PC-3 (cell line): ENCODE measurements at regions not wholly inside any gene's neighbourhood (a gene's known extent, or its start where the extent isn't known, plus 50 kb on each side); places are given as distances from the start of the nearest gene placed in this dataset.

Experiments used
- CTCF ChIP-seq: fragments of 300-600 bp; sonication (generic); conservative IDR thresholded peaks from 2 replicates; pipeline ENCODE4 v1.5.1; 2017; ENCODE audit warnings: antibody characterized with exemption, low read depth, mild to moderate bottlenecking, low read length
- EZH2 ChIP-seq: fragments of 300-600 bp; sonication (generic); IDR thresholded peaks from one replicate; pipeline ENCODE4 v1.6.1; 2017; ENCODE audit warnings: antibody characterized with exemption, mild to moderate bottlenecking, low read length; ENCODE audit not compliant: unreplicated experiment

- TF ChIP-seq CTCF = no peak
- TF ChIP-seq EZH2 = no peak
These were observed 353.2 kb upstream of the ETAA1 start for GRCh38 chr2:67043781-67044478.
